NCI-H446 (cell line): ENCODE measurements at regions not wholly inside any gene's neighbourhood (a gene's known extent, or its start where the extent isn't known, plus 50 kb on each side); places are given as distances from the start of the nearest gene placed in this dataset.

Experiments used
- DNase-seq, 2 experiments: peaks; one replicate each; lab custom pipeline; 2025; lab: John Stamatoyannopoulos, UW

- DNase-seq: no peak
Observed at GRCh38 chr4:128483816-128484215, 196.2 kb upstream of the PGRMC2 start.

- no peak for DNase-seq
Observed at GRCh38 chr4:128483041-128483440, 195.4 kb upstream of the PGRMC2 start.

DNA sequence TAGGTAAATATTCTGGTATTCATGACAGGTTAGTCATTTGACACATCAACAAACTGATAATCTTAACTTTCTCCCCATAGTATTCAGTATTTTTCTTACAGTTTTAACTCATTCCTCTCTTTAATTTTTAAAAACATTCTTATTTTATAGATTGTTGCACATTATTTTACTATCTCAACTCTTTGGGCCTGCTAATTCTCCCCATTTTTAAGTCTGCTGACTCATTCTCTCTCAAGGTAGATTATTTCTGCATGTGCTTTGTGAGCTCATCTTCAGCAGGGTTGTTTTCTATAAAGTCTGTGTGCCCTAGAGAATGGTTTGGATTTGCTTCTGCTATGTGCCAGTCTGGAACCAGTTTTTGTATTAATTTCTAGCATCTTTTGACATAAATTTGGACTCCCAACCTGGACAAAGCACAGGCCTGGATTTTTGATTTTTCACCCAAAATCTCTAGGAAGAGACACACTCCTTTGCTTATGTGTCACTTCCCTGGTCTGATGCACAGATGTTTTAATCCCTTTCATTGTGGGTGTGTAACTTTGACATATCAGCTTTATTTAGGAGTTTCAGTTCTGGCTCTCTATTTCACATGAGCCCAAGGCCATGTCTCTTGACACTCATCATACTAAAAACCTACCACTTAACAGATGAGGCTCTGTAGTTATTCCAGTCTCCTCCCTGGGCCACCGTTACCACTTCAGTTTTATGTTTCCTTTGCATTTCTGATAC is 194.3 kb upstream of the PGRMC2 start:
- no peak for DNase-seq

- DNase-seq: no peak
Observed at GRCh38 chr4:128480945-128481344, 193.3 kb upstream of the PGRMC2 start.

DNA sequence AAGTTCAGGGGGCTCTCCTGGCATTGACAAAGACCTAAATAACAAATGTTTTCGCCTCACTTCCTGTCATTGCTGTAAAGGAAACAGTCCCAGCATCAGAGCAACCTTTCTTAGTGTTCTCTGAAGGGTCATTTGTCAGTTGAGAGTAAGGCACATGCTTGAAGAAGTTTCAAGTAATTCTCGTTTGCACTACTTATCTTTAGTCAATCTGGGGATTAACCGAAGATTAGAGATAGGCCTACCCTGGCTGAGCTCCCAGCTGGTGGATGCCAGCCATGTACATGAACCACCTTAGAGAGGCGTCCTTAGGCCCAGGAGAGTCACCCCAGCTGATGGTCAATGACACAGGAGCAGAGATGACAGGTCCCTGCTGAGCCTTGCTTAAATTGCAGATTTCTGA is 189.9 kb upstream of the PGRMC2 start:
- DNase-seq: no peak

GRCh38 chr4:128475597-128475996 is 188.0 kb upstream of the PGRMC2 start:
- no peak for DNase-seq

- DNase-seq: no peak
Observed at GRCh38 chr4:128471576-128471975, 184.0 kb upstream of the PGRMC2 start.

DNA sequence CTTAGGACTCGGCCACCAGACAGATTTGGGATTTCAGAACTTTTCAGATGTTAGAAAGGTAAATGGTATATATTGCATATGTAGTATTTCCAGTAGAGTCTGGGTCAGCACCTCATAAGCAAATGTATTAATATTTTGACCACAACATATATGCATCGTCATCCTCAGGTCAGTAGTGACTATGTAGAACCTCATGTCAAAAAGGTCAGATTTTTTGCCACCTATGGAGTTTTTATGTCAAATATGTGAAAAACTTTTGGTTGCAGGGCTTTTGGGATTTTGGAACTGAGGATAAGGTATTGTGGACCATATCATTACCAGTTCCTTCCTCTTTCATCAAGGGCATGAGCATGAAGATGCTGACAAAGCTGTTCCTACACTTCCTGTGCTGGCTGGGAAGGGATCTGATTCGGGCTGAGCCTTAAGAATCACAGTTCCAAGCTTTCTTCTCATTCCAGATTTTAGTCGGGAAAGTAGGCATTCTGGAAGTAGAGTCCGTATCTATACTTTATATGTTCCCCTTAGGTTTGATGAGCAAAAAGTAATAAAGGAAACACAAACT is 183.0 kb upstream of the PGRMC2 start:
- DNase-seq: no peak

DNA sequence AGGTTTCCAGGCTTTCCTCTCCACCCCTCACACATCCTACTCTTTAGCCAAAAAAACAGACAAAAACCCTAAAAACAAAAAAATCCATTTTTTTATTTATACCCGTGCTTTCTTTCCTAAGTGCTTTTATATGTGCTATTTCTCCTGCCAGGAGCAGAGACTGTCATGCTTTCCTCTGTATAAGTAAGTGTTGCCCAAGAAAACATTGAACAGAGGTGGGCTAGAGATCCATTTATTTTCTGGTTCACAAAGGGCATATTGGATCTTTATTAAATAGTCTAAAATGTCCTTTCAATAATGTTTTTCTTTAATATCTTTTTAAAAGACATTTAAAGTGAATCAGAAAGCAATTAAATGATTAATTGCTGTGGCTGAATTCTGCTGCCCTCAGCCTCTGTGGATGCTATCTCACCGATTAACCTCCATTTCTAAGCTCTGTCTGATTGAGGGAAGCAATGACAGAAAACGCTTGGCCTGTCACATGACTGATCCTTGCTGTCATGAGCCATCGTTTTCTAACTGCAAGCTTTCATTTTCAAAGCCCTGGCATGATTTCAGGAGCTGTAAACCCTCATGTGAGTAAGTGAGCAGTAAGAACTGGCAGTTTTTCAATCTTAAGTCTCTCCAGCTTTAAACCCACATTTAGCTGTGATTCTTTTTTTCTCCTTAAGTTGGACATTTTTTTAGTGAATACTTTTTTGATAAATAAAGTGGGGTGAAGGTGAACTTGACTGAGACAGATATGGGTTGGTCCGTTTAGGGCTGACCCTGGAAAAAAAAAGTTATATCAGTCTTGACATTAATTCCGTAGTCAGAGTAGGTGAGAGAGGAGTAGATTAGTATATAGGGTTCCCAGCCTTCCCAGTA is 180.7 kb upstream of the PGRMC2 start:
- peak; percentile 26 to 60 for DNase-seq

GRCh38 chr4:128465523-128465922 is 177.9 kb upstream of the PGRMC2 start:
- no peak for DNase-seq

DNA sequence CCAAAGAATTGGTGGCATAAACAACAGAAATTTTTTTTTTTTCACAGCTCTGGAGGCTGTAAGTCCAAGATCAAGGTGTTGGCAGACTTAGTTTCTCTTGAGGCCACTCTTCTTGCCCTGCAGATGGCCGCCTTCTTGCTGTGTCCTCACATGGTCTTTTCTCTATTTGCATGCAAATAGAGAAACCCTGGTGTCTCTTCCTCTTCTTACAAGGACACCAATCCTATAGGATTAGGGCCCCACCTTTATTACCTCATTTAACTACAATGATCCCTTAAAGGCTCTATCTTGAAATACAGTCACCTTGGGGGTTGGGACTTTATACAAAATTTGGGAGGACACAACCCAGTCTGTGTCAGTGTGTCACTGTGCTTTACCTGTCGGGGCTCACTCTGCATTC is 175.4 kb upstream of the PGRMC2 start:
- DNase-seq: no peak

GRCh38 chr4:128462103-128462783 is 174.6 kb upstream of the PGRMC2 start:
- no peak for DNase-seq

DNA sequence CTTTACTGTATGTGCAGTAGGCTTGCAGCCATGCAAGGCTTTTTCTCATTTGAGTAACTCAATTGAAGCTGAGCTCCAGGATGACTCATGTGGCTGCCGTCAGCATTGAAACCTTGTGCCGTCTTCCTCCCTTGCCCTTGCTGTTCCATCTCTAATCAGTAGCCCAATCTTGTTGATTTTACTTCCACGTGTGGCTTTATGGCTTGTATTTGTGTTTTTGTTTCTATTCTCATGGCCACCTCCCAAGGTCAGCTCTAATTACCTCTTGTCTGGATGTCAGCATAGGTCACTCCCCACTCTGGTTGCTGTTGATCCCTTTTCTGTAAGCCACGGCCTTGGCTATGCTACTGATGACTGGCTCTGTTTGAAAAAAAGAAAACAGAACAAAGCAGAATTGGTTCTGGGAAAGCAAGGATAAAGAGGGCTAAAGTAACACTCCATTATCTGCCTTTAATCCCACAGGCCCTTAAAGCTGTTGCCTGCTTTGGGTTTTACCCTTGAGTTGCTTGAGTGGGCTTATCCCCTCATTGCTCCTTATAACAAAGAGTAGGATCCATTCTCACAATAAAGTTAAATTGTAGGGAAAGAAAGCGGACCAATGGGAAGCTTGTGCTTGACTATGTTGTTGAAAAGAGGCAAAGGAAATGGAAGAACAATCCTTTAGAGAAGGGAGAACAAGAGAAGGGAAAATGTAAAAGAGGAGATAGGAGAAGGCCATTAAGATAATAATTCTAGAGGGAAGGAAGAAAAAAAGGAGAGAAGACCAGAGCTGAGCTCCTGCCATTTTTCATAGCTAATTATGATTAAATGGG is 173.9 kb upstream of the PGRMC2 start:
- peak in 1 of 2 experiments; percentile 8 for DNase-seq

DNA sequence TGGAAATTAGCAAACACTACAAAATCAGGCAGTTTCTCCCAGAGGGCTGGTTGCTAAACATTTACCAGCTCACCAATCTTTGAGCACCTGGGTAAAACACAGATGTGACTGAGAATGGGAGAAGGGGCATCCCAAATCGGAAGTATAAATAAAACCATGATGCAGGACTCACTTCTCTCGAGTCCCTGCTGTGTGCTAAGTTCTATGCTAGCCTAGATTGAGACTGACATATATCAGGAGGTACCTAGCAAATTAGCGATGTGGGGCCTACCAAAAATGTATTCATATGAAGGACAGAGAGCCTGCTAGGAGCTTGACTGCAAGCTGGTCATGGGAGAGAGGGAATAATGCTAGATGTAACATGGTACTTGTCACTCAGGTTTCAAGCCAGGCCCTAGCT is 171.9 kb upstream of the PGRMC2 start:
- DNase-seq: no peak

DNA sequence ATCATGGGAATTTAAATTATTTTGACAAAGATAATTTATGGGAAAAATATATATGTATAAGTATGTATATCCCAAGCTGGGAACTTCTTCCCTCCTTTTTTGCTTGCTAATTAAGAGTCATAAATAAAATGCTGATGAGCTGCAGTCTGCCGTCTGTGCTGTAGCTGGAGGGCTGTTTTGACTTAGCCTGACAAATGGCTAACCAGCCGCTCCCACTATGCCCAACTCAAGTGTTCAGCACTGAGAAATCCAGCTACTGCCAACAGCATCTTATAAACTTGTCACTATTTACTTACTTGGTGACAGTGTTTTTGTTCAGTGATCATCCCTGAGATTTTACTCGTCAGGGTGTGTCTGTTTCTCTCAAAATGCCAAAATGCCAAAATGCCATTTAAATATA is 171.2 kb upstream of the PGRMC2 start:
- no peak for DNase-seq

- DNase-seq: no peak
Observed at GRCh38 chr4:128457726-128458125, 170.1 kb upstream of the PGRMC2 start.

DNA sequence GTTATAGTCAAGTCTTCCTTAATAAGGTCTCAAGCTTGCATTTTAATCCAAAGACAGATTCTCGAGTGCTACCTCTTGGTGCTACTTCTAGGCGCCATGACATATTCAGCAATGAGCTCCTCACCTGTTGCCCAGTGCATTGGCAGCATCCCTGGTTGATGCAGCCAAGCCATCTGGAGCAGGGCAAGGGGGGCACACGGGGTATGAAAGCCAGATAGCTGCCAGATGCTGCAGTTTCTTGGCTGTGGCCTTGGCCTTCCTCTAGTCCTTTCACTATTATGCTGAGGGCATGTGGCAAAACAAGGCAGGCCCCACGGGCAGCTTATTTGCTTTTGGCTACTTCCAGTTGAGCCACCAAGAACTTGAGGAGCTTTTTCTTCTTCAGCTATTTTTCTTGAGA is 168.6 kb upstream of the PGRMC2 start:
- DNase-seq: peak; percentile 46 to 84

DNA sequence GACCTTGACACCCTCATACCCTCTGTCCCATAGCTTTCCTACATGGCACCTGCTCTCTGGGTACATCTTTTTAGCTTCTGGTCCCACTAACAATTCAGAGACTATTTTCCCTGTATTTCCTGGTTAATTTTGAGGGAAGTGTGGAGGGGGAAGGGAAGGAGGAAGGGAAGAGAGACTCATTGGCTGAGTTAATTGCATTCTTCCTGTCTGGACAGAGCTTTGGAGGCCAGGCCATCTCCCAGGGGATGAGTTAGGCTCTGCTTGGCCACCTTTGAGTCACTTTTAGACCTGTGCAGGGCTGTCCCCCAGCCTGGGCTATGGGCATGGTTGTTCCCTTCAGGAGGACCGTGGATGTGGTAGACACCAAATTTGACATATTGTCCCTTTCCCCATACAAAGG is 167.9 kb upstream of the PGRMC2 start:
- no peak for DNase-seq

DNA sequence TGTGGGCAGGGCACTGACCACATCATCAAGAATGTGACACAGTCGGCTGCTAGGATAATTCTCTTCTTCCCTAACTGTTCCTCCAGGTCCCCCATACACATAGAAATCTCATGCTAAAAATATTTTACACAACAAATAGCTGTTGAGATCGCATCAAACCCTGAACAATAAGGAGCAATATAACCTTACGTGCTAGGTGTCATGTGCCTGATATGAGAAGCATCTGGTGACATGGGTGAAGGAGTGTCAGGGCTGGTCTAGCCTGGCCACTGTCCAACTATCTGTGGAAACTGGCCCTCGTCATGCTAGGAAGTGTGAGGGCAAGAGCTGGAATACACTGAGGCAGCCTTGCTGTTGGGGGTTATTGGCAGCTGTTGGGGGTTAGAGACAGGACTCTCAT is 167.3 kb upstream of the PGRMC2 start:
- DNase-seq: no peak

DNA sequence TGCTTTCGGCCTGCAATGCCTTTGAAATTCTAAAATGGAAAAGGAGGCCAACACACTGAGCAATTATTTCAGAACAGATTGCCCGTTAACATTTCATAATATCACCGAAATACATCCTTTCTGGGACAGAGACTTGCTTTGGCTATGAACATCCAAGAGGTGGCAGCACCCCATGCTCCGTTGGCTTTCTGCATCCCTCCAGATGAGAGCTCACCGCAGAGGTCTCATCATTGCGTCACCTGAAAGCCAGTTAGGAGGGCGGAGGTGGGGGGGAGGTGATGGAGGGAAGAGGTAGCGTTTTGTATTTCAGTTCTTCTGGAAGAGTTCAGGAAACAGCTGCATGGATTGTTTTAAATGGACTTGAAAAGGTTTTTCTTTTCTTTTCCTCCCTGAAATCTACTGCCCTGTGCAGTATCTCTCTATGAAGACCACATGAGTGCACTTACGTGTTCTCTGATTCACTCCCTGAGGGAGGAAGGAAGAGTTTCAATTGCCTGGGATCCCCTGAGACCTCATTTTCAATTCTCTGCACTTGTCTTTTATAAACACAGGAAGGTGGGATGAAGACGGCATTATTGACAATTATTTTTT is 166.8 kb upstream of the PGRMC2 start:
- DNase-seq: peak; percentile 59 to 85

DNA sequence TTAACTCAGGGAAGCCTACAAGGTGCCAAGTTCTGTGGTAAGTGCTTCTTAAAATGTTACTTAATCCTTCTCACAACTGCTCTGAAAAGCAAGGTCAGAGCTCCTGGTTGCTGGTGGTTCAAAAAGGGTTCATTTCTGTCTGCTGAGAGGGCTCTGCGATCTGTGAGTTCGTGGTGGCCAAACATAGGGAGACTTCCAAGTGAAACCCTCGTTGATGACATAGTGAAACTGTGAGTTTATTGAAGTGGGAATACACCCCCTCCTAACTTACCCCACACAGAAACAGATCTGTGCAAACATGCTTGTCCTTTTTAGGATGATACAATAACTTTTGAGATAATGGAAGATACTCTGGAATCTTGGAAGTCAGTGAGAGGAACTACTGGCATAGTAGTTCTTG is 164.8 kb upstream of the PGRMC2 start:
- no peak for DNase-seq
